Tibial artery (tissue), 4 donors: ENCODE measurements at regions not wholly inside any gene's neighbourhood (a gene's known extent, or its start where the extent isn't known, plus 50 kb on each side); places are given as distances from the start of the nearest gene placed in this dataset.
"Not testable (repeated sequence)": the region's sequence is repeated elsewhere in the genome, so short reads cannot be mapped to it uniquely, and the experiment has no call there.

ENCODE experiments used
- DNase-seq, 2 donors: peaks; one replicate each; pipeline ENCODE4 v3.0.0-alpha.2; 2019
- H3K27ac ChIP-seq, 2 donors: fragments of 200-600 bp; sonication (generic) in 1 of 2; 1 replicate in 1 of 2; 2 replicates in 1 of 2; pipeline ENCODE4 v1.5.1; 2018 to 2019; ENCODE audit warnings: mild to moderate bottlenecking in 1 of 2
- H3K27me3 ChIP-seq, 2 donors: fragments of 200-600 bp; sonication (generic) in 1 of 2; one replicate each; pipeline versions ENCODE4 v1.5.1 to v1.6.0; 2016 to 2019
- H3K36me3 ChIP-seq, 3 donors: fragments of 200-600 bp; sonication (generic) in 2 of 3; one replicate each; pipeline ENCODE4 v1.5.1; 2016 to 2019; ENCODE audit warnings: mild to moderate bottlenecking in 2 of 3
- H3K4me1 ChIP-seq, 4 donors: fragments of 200-600 bp; sonication (generic) in 2 of 4; 1 replicate in 3 of 4; 2 replicates in 1 of 4; pipeline ENCODE4 v1.5.1; 2016 to 2019
- H3K4me3 ChIP-seq, 2 donors: fragments of 200-600 bp; sonication (generic) in 1 of 2; 1 replicate in 1 of 2; 2 replicates in 1 of 2; pipeline ENCODE4 v1.5.1; 2018 to 2019; ENCODE audit warnings: mild to moderate bottlenecking in 2 of 2
- H3K9me3 ChIP-seq, 3 donors: fragments of 200-600 bp; sonication (generic) in 1 of 3; one replicate each; pipeline ENCODE4 v1.5.1; 2016 to 2019
- intact Hi-C: fragments of 100-400 bp; cut with DNase I; formaldehyde crosslinking; loops from one replicate; pipeline ENCODE4 v1.15.0; 2023; ENCODE audit warnings: low total_unique reads

DNA sequence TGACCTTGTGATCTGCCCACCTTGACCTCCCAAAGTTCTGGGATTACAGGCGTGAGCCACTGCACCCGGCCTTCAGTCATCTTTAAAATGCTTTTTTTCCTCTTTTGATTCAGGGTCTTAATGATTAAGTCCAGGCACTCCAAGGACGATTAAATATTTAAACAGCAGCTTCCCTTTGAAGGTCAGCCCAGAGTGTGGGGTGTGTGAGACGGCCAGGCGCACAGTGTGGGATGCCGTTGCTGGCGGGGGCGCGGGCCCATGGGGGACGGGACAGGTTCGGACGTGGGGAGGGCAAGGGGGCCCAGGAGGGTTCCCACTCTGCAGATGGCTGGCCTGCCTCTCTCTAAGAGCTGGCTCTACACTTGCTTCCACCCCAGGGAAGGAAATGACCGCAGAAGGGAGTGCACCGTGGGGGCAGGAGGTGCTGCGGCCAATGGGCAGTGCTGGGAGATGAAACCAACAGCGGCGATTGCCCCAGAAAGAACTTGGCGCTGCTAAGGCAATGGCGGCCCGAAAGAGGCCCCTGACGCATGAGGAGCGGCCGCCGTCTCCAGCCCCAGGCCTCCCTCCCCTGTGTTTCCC, 4445.7 kb upstream of the TPTE start:
- H3K27ac ChIP-seq, H3K4me1 ChIP-seq, intact Hi-C loops: not testable (repeated sequence)

DNA sequence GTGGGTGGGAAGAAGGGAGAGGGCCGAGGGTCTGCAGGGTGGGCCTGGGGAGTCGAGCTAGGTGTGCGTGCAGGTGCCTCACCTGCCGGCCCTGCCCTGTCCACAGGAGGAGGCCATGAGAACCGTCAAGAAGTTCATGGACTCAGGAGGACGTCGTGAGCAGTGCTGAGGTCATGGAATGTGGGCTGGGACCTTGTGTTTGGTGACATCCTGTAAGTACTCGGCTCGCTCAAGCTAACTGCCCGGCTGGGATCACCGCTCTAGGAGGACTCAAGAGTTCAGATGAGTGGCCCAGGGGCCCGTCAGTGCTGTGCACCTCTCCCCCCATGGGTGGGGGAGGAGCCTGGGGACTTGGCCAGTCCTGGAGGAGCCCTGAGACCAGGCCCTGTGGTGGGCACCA, 4444.0 kb upstream of the TPTE start:
- H3K27me3 ChIP-seq, H3K4me1 ChIP-seq, H3K27ac ChIP-seq, H3K9me3 ChIP-seq, H3K4me3 ChIP-seq, H3K36me3 ChIP-seq, intact Hi-C loops, DNase-seq: not testable (repeated sequence)

More for the DNA sequence above, 4445.7 kb upstream of the TPTE start:
- not testable (repeated sequence) for H3K9me3 ChIP-seq, DNase-seq, H3K36me3 ChIP-seq, H3K4me3 ChIP-seq, H3K27me3 ChIP-seq

DNA sequence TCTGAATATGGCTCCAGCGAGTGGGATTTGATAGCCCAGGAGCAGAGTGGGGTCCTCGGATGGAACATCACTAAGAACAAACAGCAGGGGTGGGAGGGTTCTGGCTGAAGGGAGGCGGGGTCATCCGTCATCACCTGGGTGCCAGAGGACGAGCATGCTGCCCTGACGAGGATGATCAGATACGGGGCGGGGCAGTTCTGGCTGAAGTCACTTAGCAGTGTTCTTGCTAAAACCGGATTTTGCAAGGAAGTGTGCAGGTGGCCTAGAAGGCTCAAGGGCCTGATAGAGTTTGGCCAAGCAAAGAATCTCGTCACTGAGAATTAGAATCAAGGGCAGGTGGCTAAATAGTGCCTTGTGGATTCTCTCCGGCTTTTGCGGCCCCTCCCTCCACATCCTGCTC, 4442.5 kb upstream of the TPTE start:
- H3K36me3 ChIP-seq, H3K27me3 ChIP-seq, DNase-seq, H3K4me1 ChIP-seq, H3K27ac ChIP-seq, intact Hi-C loops, H3K4me3 ChIP-seq, H3K9me3 ChIP-seq: not testable (repeated sequence)

DNA sequence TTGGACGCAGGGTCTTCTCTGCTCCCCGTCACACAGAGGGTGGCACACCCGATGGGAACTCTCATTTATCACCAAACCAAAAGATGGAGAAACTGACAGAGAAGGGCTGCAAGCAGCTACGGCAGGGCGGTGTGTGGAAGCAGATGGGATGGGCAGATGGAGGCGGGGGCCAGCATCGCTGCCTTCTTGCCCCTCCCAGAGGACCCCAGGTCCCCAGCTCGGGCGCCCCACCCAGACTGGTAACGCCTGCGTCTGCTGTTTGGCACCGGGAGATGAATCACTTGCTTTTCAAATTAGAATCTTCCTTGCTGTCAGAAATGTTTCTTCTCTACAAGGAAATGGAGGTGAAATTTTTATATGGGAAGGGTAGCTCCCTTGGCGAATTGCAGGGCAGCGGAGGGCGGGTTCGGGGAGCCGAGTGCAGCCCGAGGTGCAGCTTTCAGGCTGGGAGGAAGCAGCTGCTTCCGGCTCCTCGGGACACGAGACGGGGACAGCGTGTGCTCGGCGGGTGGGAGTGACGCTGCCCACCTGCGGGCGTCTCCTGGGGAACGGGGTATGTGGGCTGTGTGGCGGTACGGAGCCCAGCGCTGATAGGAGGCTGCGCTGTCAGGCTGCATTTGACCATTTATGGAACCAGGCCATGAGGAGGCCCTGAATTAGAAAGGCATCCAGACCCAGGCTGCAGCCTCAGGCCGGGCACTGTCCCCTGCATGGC, 4440.3 kb upstream of the TPTE start:
- DNase-seq, H3K36me3 ChIP-seq, H3K4me1 ChIP-seq, H3K27ac ChIP-seq, H3K27me3 ChIP-seq, H3K9me3 ChIP-seq, intact Hi-C loops, H3K4me3 ChIP-seq: not testable (repeated sequence)

DNA sequence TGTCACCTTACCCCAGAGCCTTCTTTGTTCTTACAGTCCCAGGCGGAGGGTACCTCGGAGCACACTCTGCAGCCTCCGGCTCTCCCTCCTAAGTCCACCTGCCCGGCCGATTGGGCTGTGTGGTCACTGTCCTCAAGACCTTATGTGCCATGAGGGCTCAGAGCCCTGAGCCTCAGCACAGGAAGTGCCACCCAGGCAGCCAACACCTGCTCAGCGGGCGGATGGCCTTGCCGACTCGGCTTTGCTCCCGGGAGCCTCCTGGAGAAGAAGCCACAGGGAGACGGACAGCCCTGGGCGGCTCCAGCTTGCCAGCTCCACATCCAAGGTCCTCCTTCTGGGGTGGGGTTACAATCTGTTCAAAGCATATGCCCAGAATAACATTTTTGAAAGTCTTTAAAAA, 4439.2 kb upstream of the TPTE start:
- DNase-seq, H3K9me3 ChIP-seq, H3K4me3 ChIP-seq, H3K27me3 ChIP-seq, H3K36me3 ChIP-seq, H3K27ac ChIP-seq, H3K4me1 ChIP-seq, intact Hi-C loops: not testable (repeated sequence)

DNA sequence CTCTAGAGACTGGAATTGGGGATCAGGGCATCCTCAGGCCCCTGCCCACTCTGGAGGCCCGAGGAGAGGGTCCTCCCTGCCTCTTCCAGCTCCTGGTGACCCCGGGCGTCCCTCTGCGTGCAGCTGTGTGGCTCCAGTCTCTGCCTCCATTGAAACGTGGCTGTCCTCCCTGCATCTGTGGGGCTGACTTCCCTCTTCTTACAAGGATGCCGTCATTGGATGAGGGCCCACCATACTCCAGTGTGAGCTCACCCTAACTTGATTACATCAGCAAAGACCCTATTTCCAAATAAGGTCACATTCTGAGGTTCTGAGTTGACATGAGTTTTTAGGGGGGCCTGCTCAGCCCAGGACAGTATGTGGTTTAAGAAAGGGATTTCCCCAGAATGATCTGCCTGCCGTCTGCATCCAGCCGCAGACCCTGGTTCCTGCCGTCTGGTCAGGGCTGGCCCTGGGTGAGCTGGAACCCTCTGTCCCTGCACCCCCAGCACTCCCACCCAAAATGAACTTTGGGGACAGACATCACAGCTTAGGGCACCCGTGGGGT, 4437.7 kb upstream of the TPTE start:
- H3K36me3 ChIP-seq, H3K4me3 ChIP-seq, intact Hi-C loops, H3K9me3 ChIP-seq, H3K27me3 ChIP-seq, DNase-seq, H3K4me1 ChIP-seq, H3K27ac ChIP-seq: not testable (repeated sequence)

DNA sequence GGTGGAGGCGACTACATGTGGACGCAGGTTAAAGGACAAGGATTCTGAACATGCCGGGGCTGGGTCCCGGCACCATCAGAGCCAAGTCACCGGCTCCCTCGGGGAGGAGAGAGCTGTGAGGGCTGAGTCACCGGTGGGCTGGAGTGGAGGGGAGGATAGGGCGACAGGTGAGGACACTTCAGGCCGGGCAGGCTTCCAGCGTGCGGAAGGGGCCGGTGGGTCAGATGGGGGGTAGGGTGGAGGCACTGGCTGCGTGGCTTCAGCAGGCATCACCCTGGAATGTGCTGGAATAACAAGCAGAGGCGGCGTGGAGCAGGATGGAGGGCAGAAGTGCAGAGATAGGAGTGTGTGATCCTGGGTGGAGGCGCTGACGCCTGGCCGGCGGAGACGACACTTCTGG, 4435.3 kb upstream of the TPTE start:
- H3K27ac ChIP-seq, H3K9me3 ChIP-seq, H3K4me1 ChIP-seq, H3K27me3 ChIP-seq, H3K4me3 ChIP-seq, H3K36me3 ChIP-seq, intact Hi-C loops, DNase-seq: not testable (repeated sequence)

DNA sequence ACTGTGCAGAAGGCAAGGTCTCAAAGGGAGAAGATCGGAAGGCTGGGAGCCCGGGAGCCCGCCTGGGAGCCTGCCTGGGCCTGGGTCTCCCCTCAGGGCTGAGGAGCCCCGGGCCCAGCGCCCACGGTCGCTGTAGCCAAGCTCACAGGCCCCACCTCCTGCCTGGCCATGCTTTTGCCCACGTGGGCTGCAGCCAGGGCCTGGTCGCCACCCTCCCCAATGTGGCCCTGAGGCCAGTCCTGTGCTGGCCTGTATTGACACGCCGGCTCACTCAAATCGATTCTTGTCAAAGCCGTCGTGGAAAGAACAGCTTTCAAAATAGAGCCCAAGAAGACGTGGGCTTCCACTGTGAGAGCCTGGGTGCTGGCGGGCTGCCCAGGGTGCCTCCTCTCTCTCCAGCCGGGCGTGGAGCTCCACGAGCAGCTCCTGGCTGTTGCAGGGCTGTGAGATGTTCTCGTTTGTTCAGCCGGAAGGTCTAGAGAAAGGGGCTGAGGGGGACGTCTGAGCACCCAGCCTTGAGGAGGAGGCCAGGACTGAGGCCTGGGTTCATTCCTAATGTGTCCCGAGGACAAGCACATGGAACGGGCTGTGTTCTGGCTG, 4433.7 kb upstream of the TPTE start:
- H3K36me3 ChIP-seq, intact Hi-C loops, H3K9me3 ChIP-seq: not testable (repeated sequence)

DNA sequence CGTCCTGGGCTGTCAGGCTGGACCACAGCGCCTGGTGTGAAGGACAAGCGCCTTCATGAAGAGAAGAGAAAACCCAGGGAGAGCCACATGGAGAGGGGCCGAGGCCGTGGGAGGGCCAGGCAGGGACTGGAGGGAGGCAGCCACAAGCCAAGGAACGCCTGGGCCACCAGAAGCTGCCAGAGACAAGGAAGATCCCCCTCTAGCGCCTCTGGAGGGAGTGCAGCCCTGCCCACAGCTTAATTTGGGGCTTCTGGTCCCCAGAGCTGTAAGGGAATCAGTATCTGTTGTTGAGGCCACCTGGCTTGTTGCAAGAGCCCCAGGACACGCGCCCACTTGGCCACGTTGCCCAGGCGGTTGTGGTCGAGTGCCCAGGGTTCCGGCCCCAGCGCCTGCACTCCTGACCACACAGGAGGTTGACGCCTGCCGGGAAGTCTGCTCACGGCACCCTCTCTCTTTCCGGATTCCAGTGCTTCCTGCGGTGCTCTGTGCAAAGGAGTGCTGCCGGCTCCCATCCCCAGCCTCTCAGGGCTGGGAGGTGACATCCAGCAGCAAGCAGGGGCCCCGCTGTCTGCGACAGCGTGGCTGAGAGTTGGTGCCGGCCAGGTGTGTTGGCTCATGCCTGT, 4431.0 kb upstream of the TPTE start:
- H3K36me3 ChIP-seq, H3K4me3 ChIP-seq, intact Hi-C loops, H3K27ac ChIP-seq, H3K9me3 ChIP-seq, H3K4me1 ChIP-seq, H3K27me3 ChIP-seq, DNase-seq: not testable (repeated sequence)

More for the DNA sequence above, 4433.7 kb upstream of the TPTE start:
- not testable (repeated sequence) for H3K27ac ChIP-seq, H3K27me3 ChIP-seq, H3K4me3 ChIP-seq, H3K4me1 ChIP-seq, DNase-seq

DNA sequence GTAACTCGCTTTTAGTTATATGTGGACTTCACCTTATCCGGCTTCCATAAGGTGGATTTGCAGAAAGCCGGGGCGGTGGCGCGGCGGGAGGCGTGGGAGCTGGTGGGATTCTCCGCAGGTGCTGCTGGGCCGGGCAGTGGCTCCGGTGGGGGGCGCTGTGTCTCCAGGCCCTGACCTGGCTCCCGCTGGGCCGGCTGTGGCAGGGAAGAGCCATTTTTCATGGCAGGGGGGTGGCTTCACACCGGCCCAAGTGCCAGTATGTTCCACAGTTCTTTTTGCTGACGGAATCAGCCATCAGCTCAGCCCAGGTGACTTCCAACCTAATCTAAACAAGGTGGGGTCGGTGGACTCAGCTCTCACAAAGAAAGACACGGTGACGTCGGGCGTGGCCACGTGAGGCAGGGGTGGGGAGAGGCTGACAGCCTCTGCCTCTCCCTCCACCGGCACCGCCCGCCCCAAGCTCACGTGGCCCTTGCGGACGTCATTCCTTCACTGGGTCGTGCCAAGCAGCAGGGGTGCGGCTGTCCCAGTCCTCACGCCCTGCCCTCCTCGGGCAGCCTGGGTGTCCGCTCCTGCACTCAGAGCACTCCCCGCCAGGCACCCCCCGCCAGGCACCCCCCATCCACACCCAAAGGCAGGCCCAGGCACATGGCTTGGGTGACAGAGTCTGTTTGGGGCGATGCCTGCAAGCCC, 4429.9 kb upstream of the TPTE start:
- H3K27ac ChIP-seq, DNase-seq, intact Hi-C loops, H3K27me3 ChIP-seq, H3K9me3 ChIP-seq, H3K4me1 ChIP-seq, H3K36me3 ChIP-seq, H3K4me3 ChIP-seq: not testable (repeated sequence)

DNA sequence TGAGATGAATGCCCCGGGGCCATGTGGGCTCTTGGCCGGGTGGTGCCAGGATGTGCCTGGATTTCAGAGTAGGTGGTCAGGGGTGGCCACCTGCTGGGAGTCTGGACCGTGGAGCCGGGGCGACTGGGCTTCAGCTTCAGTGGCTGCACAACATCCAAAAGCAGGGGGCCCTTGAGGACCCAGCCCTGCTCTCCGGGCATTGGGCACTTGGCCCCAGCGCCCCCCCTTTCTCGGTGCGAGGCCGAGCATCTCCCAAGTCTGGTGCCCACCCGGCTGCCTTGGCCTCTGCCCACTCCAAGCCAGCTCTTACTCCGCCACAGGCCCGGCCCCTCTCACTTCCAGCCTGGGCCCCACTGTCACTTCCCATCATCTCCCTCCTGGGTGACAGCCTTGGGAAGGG, 4429.0 kb upstream of the TPTE start:
- H3K4me3 ChIP-seq, H3K4me1 ChIP-seq, intact Hi-C loops, H3K27me3 ChIP-seq, H3K36me3 ChIP-seq, H3K27ac ChIP-seq, DNase-seq, H3K9me3 ChIP-seq: not testable (repeated sequence)

DNA sequence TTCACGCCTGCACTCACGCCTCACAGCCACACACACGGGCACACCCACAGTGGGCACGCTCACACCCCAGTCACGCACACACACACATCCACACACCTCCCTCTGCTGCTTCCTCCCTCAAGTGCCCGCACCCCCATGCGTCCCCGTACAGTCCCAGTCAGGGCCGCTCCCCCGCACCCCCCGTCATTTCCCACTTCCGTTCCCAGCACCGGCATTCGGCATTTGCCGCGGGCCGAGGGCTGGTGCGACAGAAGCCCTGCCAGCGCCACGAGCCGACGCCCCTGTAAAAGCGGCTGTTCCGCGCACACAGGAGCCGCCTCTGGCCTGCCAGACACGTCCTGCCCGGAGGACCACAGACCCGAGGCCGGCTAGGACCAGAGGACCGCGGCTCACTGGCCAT, 4428.0 kb upstream of the TPTE start:
- H3K36me3 ChIP-seq, H3K9me3 ChIP-seq, H3K4me3 ChIP-seq, H3K4me1 ChIP-seq, DNase-seq, H3K27ac ChIP-seq, intact Hi-C loops, H3K27me3 ChIP-seq: not testable (repeated sequence)

DNA sequence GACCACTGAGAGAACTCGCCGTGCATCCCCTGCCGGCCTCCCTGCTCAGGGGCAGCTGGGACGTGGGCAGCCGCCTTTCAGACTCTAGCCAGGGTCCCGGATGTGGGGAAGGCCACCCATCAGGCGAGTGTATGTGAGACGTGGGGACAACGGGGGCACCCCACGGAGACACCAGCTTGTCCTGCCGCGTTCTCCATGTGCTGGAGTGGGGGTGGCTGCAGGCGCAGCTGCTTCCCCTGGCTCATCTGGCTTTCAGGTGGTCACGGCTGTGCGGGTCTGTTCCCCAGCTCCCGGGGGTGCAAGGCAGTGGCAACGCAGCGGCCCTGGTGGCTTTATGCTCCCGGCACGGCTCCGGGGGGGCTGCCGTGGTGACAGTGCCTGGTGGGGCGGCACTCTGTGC, 4427.5 kb upstream of the TPTE start:
- intact Hi-C loops, H3K27ac ChIP-seq, H3K9me3 ChIP-seq, H3K27me3 ChIP-seq, H3K4me3 ChIP-seq, DNase-seq, H3K36me3 ChIP-seq, H3K4me1 ChIP-seq: not testable (repeated sequence)

DNA sequence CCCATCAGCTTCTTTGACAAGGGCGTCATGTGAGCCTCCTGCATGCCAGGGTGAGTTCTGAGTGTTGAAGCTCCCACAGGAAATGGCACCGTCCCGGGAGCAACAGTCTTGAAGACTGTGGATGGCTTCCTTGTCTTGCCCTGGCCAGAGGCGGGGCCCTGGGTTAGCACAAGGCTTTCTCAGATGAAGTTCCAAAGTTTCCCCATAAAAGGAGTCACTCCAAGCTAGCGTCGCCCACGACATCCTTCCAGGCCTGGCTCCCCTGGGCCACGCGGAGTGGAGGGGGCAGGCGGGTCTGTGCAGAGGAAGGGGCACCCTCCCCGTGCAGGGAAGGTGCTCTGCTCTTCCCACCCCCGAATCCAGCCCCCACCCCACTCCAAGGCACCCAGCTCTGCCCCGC, 4426.1 kb upstream of the TPTE start:
- intact Hi-C loops, DNase-seq, H3K27ac ChIP-seq, H3K9me3 ChIP-seq, H3K36me3 ChIP-seq, H3K27me3 ChIP-seq, H3K4me1 ChIP-seq, H3K4me3 ChIP-seq: not testable (repeated sequence)
